ENCODE measurements at regions not wholly inside any gene's neighbourhood (a gene's known extent, or its start where the extent isn't known, plus 50 kb on each side); places are given as distances from the start of the nearest gene placed in this dataset.

DNA sequence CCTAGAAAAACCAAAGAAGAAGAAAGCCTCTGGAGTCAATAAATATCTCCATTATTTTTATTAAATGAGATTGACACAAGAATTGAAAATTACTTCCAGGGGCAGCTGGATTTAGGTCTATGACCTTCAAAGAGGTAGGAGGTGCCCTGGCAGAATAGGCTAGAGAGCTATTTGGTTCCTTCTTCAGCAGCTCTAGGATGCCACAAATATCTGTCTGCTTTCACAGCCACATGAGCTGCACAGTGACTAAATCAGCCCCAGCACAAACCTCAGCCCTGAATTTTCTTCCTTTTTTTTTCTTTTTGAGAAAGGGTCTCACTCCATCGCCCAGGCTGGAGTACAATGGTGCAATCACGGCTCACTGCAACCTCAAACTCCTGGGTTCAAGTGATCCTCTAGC, 223.5 kb downstream of the ABHD5 start:
- H3K36me3 Mint-ChIP-seq (ENCODE audit: low read depth), result no peaks in the 10 kb centered on the region
- no peak overlapping the region for H3K27ac Mint-ChIP-seq
- H3K27me3 Mint-ChIP-seq (ENCODE audit: insufficient read depth), result peaks cover 21% of the 10 kb centered on the region
- DNase-seq, result no peak
- TF ChIP-seq, protein P1, sequence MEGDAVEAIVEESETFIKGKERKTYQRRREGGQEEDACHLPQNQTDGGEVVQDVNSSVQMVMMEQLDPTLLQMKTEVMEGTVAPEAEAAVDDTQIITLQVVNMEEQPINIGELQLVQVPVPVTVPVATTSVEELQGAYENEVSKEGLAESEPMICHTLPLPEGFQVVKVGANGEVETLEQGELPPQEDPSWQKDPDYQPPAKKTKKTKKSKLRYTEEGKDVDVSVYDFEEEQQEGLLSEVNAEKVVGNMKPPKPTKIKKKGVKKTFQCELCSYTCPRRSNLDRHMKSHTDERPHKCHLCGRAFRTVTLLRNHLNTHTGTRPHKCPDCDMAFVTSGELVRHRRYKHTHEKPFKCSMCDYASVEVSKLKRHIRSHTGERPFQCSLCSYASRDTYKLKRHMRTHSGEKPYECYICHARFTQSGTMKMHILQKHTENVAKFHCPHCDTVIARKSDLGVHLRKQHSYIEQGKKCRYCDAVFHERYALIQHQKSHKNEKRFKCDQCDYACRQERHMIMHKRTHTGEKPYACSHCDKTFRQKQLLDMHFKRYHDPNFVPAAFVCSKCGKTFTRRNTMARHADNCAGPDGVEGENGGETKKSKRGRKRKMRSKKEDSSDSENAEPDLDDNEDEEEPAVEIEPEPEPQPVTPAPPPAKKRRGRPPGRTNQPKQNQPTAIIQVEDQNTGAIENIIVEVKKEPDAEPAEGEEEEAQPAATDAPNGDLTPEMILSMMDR (IDR thresholded peaks at IDR 0.05), result no peak
- H3K9me3 Mint-ChIP-seq, result no peaks in the 10 kb centered on the region
- peaks cover 11% of the 10 kb centered on the region for H3K4me1 Mint-ChIP-seq (ENCODE audit: low read depth)
- no peak overlapping the region for H3K4me3 Mint-ChIP-seq

DNA sequence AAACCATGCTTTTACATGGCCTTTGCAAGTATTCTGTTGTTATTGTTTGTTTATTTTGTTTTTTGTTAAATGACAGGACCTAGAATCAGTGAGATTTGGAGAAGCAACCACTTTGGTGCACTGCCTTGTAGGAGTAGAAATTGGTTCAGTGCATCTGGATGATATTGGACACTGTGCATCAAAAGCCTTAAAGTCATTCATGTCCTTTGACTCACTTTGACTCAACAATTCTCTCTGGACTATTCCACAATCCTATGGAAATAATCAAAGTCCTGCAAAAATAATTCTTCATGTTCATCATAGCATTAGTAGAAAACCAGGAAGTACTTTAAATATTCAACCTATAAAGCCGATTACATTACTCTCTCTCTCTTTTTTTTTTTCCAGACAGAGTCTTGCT, 224.8 kb downstream of the ABHD5 start:
- no peak overlapping the region for H3K27ac Mint-ChIP-seq
- no peak for DNase-seq
- H3K36me3 Mint-ChIP-seq (ENCODE audit: low read depth), result no peaks in the 10 kb centered on the region
- peaks cover 17% of the 10 kb centered on the region for H3K27me3 Mint-ChIP-seq (ENCODE audit: insufficient read depth)
- peaks cover 15% of the 10 kb centered on the region for H3K4me1 Mint-ChIP-seq (ENCODE audit: low read depth)
- TF ChIP-seq, protein P1 (IDR thresholded peaks at IDR 0.05), result no peak
- no peak overlapping the region for H3K4me3 Mint-ChIP-seq
- no peaks in the 10 kb centered on the region for H3K9me3 Mint-ChIP-seq

DNA sequence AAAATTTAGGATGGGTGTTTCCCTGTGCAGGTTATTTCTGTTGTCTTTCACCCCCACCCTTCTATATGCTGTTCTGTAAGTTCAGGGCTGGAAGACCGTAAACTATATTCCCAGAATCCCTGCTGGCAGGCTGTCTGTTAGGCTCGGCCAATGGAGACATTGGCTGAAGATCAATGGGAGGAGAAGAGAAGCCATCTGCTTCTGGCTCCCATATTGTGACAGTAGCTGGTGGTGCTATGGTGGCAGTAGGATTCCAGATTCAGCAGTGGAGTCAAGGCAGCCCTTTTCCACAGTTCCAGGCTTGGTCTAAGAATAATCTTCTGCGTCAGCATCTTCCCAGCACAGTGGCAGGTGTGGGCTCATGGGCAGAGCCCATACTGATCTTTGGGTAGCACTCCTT, 226.6 kb downstream of the ABHD5 start:
- no peaks in the 10 kb centered on the region for H3K36me3 Mint-ChIP-seq (ENCODE audit: low read depth)
- no peak overlapping the region for H3K27ac Mint-ChIP-seq
- TF ChIP-seq, protein P1 (IDR thresholded peaks at IDR 0.05), result no peak
- H3K4me3 Mint-ChIP-seq, result no peak overlapping the region
- peaks cover 15% of the 10 kb centered on the region for H3K4me1 Mint-ChIP-seq (ENCODE audit: low read depth)
- H3K9me3 Mint-ChIP-seq, result no peaks in the 10 kb centered on the region
- H3K27me3 Mint-ChIP-seq (ENCODE audit: insufficient read depth), result peaks cover 15% of the 10 kb centered on the region
- no peak for DNase-seq

DNA sequence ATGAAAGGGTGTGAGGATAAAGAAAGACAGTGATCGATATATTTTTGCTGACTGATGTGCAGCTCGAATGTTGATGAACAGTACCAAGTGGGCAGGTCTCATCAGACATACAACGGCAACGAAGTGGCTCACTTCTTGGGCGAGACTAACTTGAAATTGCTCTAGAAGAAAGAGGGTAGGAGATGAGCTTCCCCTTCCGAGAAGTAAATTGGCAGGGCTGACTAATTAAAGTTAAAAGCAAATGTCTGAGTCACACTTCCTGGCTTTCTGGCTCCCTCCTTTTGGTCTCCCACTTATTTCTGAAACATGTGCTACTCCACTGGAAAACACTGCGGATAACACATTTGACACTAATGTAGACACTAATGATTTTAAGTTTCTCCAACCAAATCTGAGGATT, 228.3 kb downstream of the ABHD5 start:
- Mint-ChIP-seq H3K36me3 (ENCODE audit: low read depth) (no peaks in the 10 kb centered on the region), H3K4me1 (ENCODE audit: low read depth) (peaks cover 22% of the 10 kb centered on the region), H3K27me3 (ENCODE audit: insufficient read depth) (peaks cover 17% of the 10 kb centered on the region), H3K27ac (no peak overlapping the region), H3K9me3 (no peaks in the 10 kb centered on the region), H3K4me3 (no peak overlapping the region)
- TF ChIP-seq, protein P1 (IDR thresholded peaks at IDR 0.05), result no peak
- no peak for DNase-seq

DNA sequence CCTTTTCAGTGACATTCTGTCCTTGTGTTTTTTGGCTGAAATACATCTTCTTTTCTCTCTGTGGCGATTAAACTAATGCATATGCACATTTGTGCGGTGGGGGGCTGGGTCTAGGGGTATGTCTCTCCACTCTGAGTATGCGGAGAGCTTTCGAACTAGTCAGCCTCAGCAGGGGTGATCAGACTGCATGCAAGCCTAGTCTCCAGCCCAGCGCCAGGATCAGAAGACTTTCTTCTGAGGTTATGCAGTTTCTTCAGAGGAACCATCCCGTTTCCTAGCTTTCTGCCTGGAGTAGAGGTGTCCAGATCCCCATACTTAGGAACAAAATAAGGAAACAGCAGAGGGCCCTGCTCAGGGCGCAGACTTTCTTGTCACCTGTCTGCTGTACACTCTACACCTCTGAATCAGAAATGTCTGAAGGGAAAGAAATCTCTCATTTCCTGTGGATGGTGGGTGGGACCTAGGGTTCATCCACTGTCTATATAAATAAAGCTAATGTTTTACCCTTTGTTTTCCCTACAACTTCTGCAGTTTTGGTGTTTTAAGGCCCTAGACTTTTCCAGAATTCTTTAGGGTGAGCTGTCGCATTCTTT, 230.4 kb downstream of the ABHD5 start:
- H3K9me3 Mint-ChIP-seq, result no peaks in the 10 kb centered on the region
- peaks cover 16% of the 10 kb centered on the region for H3K4me1 Mint-ChIP-seq (ENCODE audit: low read depth)
- TF ChIP-seq, protein P1 (IDR thresholded peaks at IDR 0.05), result no peak
- H3K27me3 Mint-ChIP-seq (ENCODE audit: insufficient read depth), result peaks cover 20% of the 10 kb centered on the region
- no peak overlapping the region for H3K27ac Mint-ChIP-seq
- no peak for DNase-seq
- H3K4me3 Mint-ChIP-seq, result no peak overlapping the region
- no peaks in the 10 kb centered on the region for H3K36me3 Mint-ChIP-seq (ENCODE audit: low read depth)

DNA sequence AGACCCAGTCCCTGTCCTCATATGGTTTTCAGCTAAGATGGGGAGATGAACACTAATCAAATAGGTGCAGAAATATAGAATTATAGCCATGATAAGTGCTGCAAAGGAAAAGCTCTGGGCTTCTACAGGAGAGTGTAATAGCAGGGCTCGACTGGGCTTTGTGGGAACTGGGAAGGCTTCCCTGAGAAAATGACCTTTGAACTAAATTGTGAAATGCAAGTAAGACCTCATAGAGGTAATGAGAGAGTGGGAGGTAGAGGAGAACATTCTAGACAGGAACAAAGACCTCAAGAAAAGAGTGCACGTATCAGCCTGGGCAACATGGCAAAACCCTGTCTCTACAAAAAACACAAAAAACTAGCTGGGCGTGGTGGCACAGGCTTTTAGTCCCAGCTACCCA, 231.6 kb downstream of the ABHD5 start:
- Mint-ChIP-seq H3K27ac (no peak overlapping the region), H3K9me3 (no peaks in the 10 kb centered on the region), H3K4me1 (ENCODE audit: low read depth) (peaks cover 16% of the 10 kb centered on the region), H3K27me3 (ENCODE audit: insufficient read depth) (peaks cover 24% of the 10 kb centered on the region), H3K4me3 (no peak overlapping the region), H3K36me3 (ENCODE audit: low read depth) (no peaks in the 10 kb centered on the region)
- TF ChIP-seq, protein P1 (IDR thresholded peaks at IDR 0.05), result no peak
- no peak for DNase-seq
